ENCODE measurements at regions not wholly inside any gene's neighbourhood (a gene's known extent, or its start where the extent isn't known, plus 50 kb on each side); places are given as distances from the start of the nearest gene placed in this dataset.

DNA sequence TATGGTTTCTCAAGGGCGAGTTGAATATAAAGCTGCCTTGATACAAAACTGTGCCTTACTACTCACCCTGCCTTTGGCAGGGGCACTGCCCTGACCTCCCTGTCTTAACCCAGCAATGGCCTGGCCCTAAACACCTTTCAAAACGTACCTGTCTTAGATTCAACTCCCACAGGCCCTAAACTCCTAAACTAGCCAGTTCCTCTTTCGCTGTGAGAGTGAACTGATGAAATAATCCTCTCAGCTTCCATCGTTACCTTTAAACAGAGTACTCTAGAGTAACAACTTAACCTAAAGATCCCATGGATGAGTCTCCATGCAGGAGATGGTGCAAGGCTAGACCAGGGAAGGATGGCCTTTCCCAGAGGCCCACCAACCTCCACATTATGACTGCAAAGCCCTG lies 133.0 kb upstream of the THBS1 start:
- TF ChIP-seq GATA2 (IDR thresholded peaks at IDR 0.05; ENCODE audit: low read depth, low read length) (no peak), GATA3 (IDR thresholded peaks at IDR 0.05; ENCODE audit: low read depth, low read length) (no peak)

Measured in SH-SY5Y (cell line).